HG03103 (cell line): ENCODE measurements at regions not wholly inside any gene's neighbourhood (a gene's known extent, or its start where the extent isn't known, plus 50 kb on each side); places are given as distances from the start of the nearest gene placed in this dataset.

Source experiments
- ATAC-seq: cut with Tn5 transposase; IDR thresholded peaks from one replicate; pipeline ENCODE4 v1.9.1; 2021; ENCODE audit warnings: low read depth; ENCODE audit not compliant: unreplicated experiment

- ATAC-seq = no peak
Measured at GRCh38 chr1:173418107-173418985, 58.8 kb upstream of the PRDX6 start.

DNA sequence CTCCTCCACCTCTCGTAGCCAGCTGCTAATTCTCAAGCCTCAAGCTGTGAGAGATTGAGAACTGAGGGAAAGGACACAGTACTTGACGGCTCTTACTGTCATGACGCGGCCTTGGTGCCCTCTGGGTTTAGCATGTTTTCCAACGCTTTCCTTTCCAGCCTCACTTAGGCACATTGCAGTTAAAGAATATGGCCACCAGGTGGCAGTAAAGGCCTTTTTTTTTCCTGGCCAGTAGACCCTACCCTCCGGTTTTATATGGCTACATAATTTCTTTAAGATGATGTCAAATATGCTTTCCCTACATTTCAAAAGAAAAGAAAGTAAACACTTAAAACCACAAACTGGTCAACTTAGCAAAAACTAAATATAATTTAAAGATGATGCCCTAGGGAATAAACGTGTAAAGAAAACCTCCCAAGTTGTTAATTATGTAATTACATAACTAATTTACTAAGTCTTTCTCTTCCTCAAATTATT is 56.8 kb upstream of the PRDX6 start:
- ATAC-seq = no peak

DNA sequence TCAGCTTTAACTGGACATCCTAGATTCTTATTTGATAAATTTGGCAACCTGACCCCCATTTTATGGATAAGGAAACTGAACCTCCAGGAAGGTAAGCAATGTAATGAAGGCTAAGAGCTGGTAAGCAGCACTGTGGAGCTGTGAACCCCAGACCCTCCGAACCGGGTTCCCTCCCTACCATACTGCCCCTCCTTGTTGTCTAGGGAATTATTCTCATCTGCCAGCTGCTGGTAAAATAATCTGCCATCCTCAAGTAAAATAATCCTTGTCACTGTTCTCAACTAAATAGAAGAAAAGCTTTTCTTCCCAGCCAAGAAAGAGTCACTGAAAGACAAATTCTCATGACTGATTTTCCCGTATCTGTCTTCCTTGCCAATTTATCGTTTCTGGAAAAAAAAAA is 55.8 kb upstream of the PRDX6 start:
- ATAC-seq = no peak

DNA sequence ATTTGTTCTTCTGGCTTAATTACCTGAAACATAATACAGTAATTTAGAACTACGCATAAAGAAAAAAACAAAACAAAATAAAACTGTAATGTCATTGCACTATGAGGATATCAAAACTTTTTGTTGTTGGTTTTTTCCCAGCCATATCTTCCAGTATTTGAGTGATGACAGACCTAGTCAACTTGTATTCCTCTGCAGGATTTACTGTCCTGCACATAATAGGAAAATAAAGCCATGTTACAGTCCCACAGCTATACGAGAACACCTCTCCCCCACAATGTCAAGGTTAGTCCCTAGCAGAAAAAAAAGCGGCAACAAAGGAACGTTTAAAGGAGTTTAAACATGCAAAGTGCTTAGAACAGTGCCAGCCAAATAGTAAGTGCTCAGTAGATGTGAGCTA is 55.3 kb upstream of the PRDX6 start:
- ATAC-seq = no peak

DNA sequence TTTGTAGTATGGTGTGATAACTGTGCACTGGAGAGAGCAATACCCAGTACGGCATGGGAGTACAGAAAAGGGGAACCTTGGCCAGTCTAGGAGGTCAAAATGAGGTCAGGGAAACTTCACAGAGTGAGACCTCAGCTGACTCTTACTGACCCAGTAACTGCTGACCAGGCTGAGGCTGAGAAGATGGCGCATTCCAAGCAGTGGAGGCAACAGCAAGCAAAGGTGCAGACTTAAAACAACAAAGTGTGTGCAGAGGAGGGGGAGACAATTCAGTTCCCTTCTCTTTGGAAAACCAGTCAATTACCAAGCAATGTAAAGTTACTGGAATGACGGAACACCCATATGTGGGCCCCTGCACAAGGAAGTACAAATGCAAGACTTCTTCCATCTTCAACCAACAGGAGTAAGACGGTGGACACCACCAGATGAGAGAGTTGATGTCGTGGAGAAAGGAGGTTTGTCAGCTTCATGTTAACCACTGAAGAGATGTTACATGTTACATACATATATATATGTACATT is 54.6 kb upstream of the PRDX6 start:
- ATAC-seq = no peak

DNA sequence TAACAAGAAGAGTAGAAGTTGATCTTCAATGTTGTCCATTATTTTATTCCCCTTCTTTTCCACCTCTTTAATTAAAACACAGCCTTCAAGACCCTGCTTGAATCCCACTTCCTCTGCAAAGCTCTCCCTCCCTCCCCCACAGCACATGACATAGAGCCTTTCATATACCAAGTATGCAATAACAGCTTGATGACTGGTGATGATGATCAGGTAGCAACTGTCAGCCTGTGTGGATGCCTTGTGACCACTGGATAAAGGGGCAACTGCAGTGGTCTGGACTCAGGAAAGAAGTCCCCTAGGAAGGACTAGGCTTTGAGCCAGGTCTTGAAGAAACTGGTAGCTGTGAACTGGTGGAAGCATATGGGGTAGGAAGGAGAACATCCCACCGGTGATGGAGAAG is 53.8 kb upstream of the PRDX6 start:
- ATAC-seq = no peak

DNA sequence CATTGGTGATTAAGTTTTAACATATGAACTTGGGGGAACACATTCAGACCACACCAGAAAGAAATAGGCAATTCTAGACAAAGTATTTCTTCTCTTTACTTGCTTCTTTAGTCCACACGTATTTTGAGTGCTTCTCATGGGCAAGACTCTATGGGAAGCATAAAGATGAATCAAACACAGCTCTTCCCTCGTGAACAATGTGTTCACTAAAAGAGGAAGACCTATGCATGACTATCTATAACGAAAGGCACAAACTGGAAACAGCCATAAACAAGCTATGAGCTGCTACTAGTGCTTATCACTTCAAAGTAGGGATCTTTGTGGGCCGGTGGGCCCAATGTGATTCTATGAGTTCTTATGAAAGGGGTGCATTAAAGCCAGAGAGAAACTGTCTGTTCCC is 53.0 kb upstream of the PRDX6 start:
- no peak for ATAC-seq

- ATAC-seq = no peak
Measured at GRCh38 chr1:173424782-173425407, 52.2 kb upstream of the PRDX6 start.

DNA sequence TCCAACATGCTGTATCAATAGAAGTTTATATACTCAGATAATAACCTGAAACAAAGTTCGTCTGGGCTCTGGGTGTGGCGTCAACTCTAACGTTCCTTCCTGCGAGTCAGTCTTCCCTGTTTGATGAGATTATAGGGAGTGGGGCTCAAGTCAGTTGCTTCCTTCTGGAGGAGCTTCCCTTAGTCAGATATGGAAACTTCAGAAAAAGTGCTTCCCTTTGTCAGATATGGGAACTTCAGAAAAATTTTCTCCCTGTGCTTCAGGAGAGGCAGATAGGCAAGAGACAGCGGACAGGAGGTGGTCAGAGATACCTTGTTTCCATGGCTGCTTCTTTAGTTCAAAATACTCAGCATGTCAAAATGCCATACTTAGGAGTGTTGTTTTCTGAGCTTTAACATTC is 51.1 kb upstream of the PRDX6 start:
- no peak for ATAC-seq

- no peak for ATAC-seq
Measured at GRCh38 chr1:173427146-173428054, 49.7 kb upstream of the PRDX6 start.
